HepG2 (cell line): ENCODE measurements at regions not wholly inside any gene's neighbourhood (a gene's known extent, or its start where the extent isn't known, plus 50 kb on each side); places are given as distances from the start of the nearest gene placed in this dataset.

Source experiments
- ATAC-seq: fragments of 200-7000 bp; cut with Tn5 transposase; 3 replicates; pipeline ENCODE4 v1.9.1; 2020; ENCODE audit warnings: mild to moderate bottlenecking, moderate library complexity
- BruUV-seq: library from RNA; stranded (reverse); fragments of 400-500 nt; replicated peaks from 2 replicates; lab custom pipeline; 2021; lab: Mats Ljungman, UMichigan
- CTCF ChIA-PET: fragments of 300-600 bp; formaldehyde crosslinking; extraction: SDS; loops from one replicate; lab custom pipeline; 2021; ENCODE audit warnings: low total read pairs, inconsistent platforms, low intra/inter-chr PET ratio; lab: Yijun Ruan, JAX
- POLR2A ChIA-PET: fragments of 350-600 bp; sonication (Branson Sonifier 250); formaldehyde crosslinking; loops from one replicate; lab custom pipeline; 2020; ENCODE audit warnings: antibody characterized with exemption, inconsistent platforms; lab: Yijun Ruan, JAX
- DNase-seq: peaks from one replicate; pipeline ENCODE4 v3.0.0-alpha.2; 2015; ENCODE audit warnings: low spot score
- FAIRE-seq: peaks from 3 replicates; lab custom pipeline; 2011; peaks lifted over from hg19 to GRCh38; lab: Jason Lieb, UNC
- H2AFZ ChIP-seq: one replicate; pipeline ENCODE4 v1.6.1; 2011; ENCODE audit warnings: low read length, inconsistent platforms
- H3K27ac ChIP-seq: fragments of 300-600 bp; 3 replicates; pipeline ENCODE4 v1.8.0; 2011; ENCODE audit warnings: mixed run types, mild to moderate bottlenecking, mixed read lengths, low read length, inconsistent platforms; ENCODE audit not compliant: insufficient read depth; ENCODE audit errors: extremely low read length
- H3K27me3 ChIP-seq, 2 experiments: fragments of 200-600 bp in 1 of 2; 2 replicates in 1 of 2; 3 replicates in 1 of 2; pipeline versions ENCODE4 v1.6.0 to v1.8.0; 2011; ENCODE audit warnings: low read length in 2 of 2, mild to moderate bottlenecking in 2 of 2, moderate library complexity in 2 of 2, inconsistent platforms in 1 of 2; ENCODE audit not compliant: insufficient read depth in 2 of 2, control insufficient read depth in 1 of 2
- H3K36me3 ChIP-seq, 2 experiments: fragments of 200-600 bp in 1 of 2; replicated peaks in 1 of 2; 2 replicates in 1 of 2; 3 replicates in 1 of 2; pipeline versions ENCODE4 v1.5.1 to v1.8.0; 2011; ENCODE audit warnings: low read length in 2 of 2, inconsistent platforms in 1 of 2; ENCODE audit not compliant: insufficient read depth in 2 of 2, control insufficient read depth in 1 of 2
- H3K4me1 ChIP-seq: 2 replicates; pipeline ENCODE4 v1.5.1; 2012; ENCODE audit warnings: low read length, inconsistent platforms; ENCODE audit not compliant: insufficient read depth
- H3K4me2 ChIP-seq: 2 replicates; pipeline ENCODE4 v1.6.0; 2011; ENCODE audit warnings: low read depth, low read length, inconsistent platforms
- H3K4me3 ChIP-seq, 3 experiments: fragments of 200-600 bp in 1 of 3; sonication (generic), shearing (Covaris generic) in 1 of 3; replicated peaks in 1 of 3; 2 replicates each; pipeline ENCODE4 v1.5.1; 2011 to 2016; ENCODE audit warnings: low read length in 3 of 3, inconsistent platforms in 2 of 3, low read depth in 2 of 3, mild to moderate bottlenecking in 2 of 3, control low read depth in 1 of 3, mixed read lengths in 1 of 3; ENCODE audit not compliant: insufficient read depth in 1 of 3
- H3K79me2 ChIP-seq: one replicate; pipeline ENCODE4 v1.6.1; 2011; ENCODE audit warnings: low read length, inconsistent platforms; ENCODE audit not compliant: insufficient read depth
- H3K9ac ChIP-seq: 2 replicates; pipeline ENCODE4 v1.6.0; 2011; ENCODE audit warnings: mild to moderate bottlenecking, low read depth, low read length, inconsistent platforms; ENCODE audit not compliant: insufficient read depth
- H3K9me3 ChIP-seq: 2 replicates; pipeline ENCODE4 v1.5.1; 2012; ENCODE audit warnings: mild to moderate bottlenecking, low read length
- H4K20me1 ChIP-seq: 2 replicates; pipeline ENCODE4 v1.6.0; 2011; ENCODE audit warnings: inconsistent platforms, mild to moderate bottlenecking, low read length, moderate library complexity; ENCODE audit not compliant: insufficient read depth
- CERS6 ChIP-seq: sonication (generic); formaldehyde crosslinking; IDR thresholded peaks from 2 replicates; pipeline ENCODE4 v1.5.0; 2020; ENCODE audit warnings: missing genetic modification reagents
- DMTF1 ChIP-seq: sonication (generic); formaldehyde crosslinking; IDR thresholded peaks from 2 replicates; pipeline ENCODE4 v1.4.0; 2020; ENCODE audit warnings: mild to moderate bottlenecking, missing genetic modification reagents
- PITX1 ChIP-seq: sonication (generic); formaldehyde crosslinking; IDR thresholded peaks from 2 replicates; pipeline ENCODE4 v1.5.1; 2020; ENCODE audit warnings: mild to moderate bottlenecking, missing genetic modification reagents
- SAP130 ChIP-seq: IDR thresholded peaks from 2 replicates; pipeline ENCODE4 v1.6.1; 2016; ENCODE audit warnings: low read depth
- U2AF2 ChIP-seq: fragments of 200-400 bp; formaldehyde crosslinking; IDR thresholded peaks from 2 replicates; pipeline ENCODE4 v1.6.1; 2017; ENCODE audit warnings: low read depth, mild to moderate bottlenecking, low read length
- ZBTB26 ChIP-seq: IDR thresholded peaks from 2 replicates; pipeline ENCODE4 v1.6.1; 2016; ENCODE audit warnings: missing compliant biosample characterization, missing genetic modification reagents, borderline replicate concordance
- ZBTB33 ChIP-seq: sonication (generic); formaldehyde crosslinking; IDR thresholded peaks from 2 replicates; pipeline ENCODE4 v1.4.0; 2020; ENCODE audit warnings: missing genetic modification reagents
- ZNF713 ChIP-seq: sonication (generic); formaldehyde crosslinking; IDR thresholded peaks from 2 replicates; pipeline ENCODE4 v1.4.0; 2020; ENCODE audit warnings: mild to moderate bottlenecking, missing genetic modification reagents
- ZNF816 ChIP-seq: sonication (generic); formaldehyde crosslinking; IDR thresholded peaks from 2 replicates; pipeline ENCODE4 v1.8.0; 2022; ENCODE audit warnings: missing genetic modification reagents, mild to moderate bottlenecking, borderline replicate concordance
- WGBS: methylation state at CpG from one replicate; pipeline ENCODE4 v1.1.6; 2017; ENCODE audit warnings: low lambda C conversion rate; 5-methylcytosine and 5-hydroxymethylcytosine counted together
- in situ Hi-C: cut with HindIII; loops from 2 replicates; pipeline ENCODE4 v1.10.0; 2017; ENCODE audit warnings: low pct_unique_long_range_greater_than_20kb; ENCODE audit not compliant: extremely low pct_ligation_motif_present
- intact Hi-C: fragments of 100-400 bp; cut with micrococcal nuclease; formaldehyde crosslinking; loops from one replicate; pipeline ENCODE4 v1.10.0; 2022; ENCODE audit not compliant: unreplicated experiment
- TF ChIP-seq, protein P1 (sequence below): sonication (generic); formaldehyde crosslinking; IDR thresholded peaks from 2 replicates; pipeline ENCODE4 v1.4.0; 2020; ENCODE audit warnings: missing genetic modification reagents
- TF ChIP-seq, protein P2 (sequence below): sonication (generic); formaldehyde crosslinking; IDR thresholded peaks from 2 replicates; pipeline ENCODE4 v1.5.0; 2020; ENCODE audit warnings: missing genetic modification reagents
- TF ChIP-seq, protein P3 (sequence below): sonication (generic); formaldehyde crosslinking; IDR thresholded peaks from 2 replicates; pipeline ENCODE4 v1.8.1; 2023; ENCODE audit warnings: missing genetic modification reagents, mild to moderate bottlenecking, borderline replicate concordance

- TF ChIP-seq, protein P1, sequence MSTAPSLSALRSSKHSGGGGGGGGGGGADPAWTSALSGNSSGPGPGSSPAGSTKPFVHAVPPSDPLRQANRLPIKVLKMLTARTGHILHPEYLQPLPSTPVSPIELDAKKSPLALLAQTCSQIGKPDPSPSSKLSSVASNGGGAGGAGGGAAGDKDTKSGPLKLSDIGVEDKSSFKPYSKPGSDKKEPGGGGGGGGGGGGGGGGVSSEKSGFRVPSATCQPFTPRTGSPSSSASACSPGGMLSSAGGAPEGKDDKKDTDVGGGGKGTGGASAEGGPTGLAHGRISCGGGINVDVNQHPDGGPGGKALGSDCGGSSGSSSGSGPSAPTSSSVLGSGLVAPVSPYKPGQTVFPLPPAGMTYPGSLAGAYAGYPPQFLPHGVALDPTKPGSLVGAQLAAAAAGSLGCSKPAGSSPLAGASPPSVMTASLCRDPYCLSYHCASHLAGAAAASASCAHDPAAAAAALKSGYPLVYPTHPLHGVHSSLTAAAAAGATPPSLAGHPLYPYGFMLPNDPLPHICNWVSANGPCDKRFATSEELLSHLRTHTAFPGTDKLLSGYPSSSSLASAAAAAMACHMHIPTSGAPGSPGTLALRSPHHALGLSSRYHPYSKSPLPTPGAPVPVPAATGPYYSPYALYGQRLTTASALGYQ (CRISPR knock-in tag), result no peak
- no peak for TF ChIP-seq PITX1 (CRISPR knock-in tag)
Observed at GRCh38 chr18:41410006-41410405, 545.0 kb upstream of the PIK3C3 start (continued).

DNA sequence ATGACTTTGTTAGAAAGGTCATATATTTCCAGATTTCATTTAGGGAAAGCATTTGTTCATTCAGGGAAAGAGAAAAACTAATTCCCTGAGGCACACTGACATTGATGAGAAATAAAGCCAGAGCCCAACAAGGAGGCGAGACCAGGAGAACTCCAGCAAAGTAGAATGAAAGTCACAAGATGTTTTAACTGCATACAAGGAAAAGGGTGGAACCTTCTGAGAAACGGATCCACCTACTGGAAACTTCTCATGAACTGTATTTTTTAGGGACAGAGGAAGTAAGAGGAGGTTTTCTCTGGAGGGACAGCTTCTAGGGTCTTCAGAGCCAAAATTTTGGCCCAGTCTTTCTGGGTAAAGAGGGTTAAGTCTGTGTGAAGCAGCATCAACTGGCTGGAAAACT lies 548.2 kb upstream of the PIK3C3 start:
- H3K4me3 ChIP-seq, result no peak overlapping the region
- DNase-seq (no peak), ATAC-seq (no peak), FAIRE-seq (no peak)
- H3K9me3 ChIP-seq, result no peaks in the 10 kb centered on the region
- H3K4me1 ChIP-seq, result no peaks in the 10 kb centered on the region
- H3K4me2 ChIP-seq, result no peak overlapping the region
- H3K36me3 ChIP-seq, result no peaks in the 10 kb centered on the region
- ChIA-PET POLR2A (no interaction called here), CTCF (no interaction called here)
- no peaks in the 10 kb centered on the region; a peak in 1 of 5 replicates for H3K27me3 ChIP-seq
- intact Hi-C loops (no loop called here), in situ Hi-C loops (no loop called here)
- H3K27ac ChIP-seq, result no peak overlapping the region
- no peaks in the 10 kb centered on the region for H3K79me2 ChIP-seq
- H3K9ac ChIP-seq, result no peak overlapping the region
- TF ChIP-seq, protein P2, sequence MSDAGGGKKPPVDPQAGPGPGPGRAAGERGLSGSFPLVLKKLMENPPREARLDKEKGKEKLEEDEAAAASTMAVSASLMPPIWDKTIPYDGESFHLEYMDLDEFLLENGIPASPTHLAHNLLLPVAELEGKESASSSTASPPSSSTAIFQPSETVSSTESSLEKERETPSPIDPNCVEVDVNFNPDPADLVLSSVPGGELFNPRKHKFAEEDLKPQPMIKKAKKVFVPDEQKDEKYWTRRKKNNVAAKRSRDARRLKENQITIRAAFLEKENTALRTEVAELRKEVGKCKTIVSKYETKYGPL, result no peak
- TF ChIP-seq DMTF1 (CRISPR knock-in tag), result no peak
- no peak for TF ChIP-seq ZBTB33
- TF ChIP-seq ZBTB26, result no peak
- TF ChIP-seq CERS6 (CRISPR knock-in tag), result no peak
- TF ChIP-seq ZNF816 (CRISPR knock-in tag), result no peak
- TF ChIP-seq, protein P3, sequence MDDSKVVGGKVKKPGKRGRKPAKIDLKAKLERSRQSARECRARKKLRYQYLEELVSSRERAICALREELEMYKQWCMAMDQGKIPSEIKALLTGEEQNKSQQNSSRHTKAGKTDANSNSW (CRISPR knock-in tag), result no peak
- no peak for TF ChIP-seq ZNF713 (CRISPR knock-in tag)
- TF ChIP-seq SAP130 (CRISPR knock-in tag), result no peak
- TF ChIP-seq U2AF2, result no peak
- no TSS peak for BruUV-seq
- no peaks in the 10 kb centered on the region for H4K20me1 ChIP-seq
- no peak overlapping the region for H2AFZ ChIP-seq
- WGBS, result 4% methylated on average over 2 of the region's 2 CpGs
